Mesodermal cell (in vitro differentiated cells): ENCODE measurements at regions not wholly inside any gene's neighbourhood (a gene's known extent, or its start where the extent isn't known, plus 50 kb on each side); places are given as distances from the start of the nearest gene placed in this dataset.
A peak's percentile ranks its signal among the peaks of the same experiment; 100 is the strongest.
"Not testable (repeated sequence)": the region's sequence is repeated elsewhere in the genome, so short reads cannot be mapped to it uniquely, and the experiment has no call there.

Source experiments
- H3K27ac ChIP-seq: 2 replicates; pipeline ENCODE4 v1.7.0; 2013; ENCODE audit warnings: mild to moderate bottlenecking, low read depth, low read length, moderate library complexity; ENCODE audit not compliant: severe bottlenecking
- H3K36me3 ChIP-seq: 2 replicates; pipeline ENCODE4 v1.7.1; 2013; ENCODE audit warnings: mild to moderate bottlenecking, low read length, moderate library complexity; ENCODE audit not compliant: control insufficient read depth, insufficient read depth
- H3K4me1 ChIP-seq: one replicate; pipeline ENCODE4 v1.7.1; 2013; ENCODE audit warnings: mild to moderate bottlenecking, low read length; ENCODE audit not compliant: insufficient read depth, control insufficient read depth, poor library complexity, severe bottlenecking
- H3K4me3 ChIP-seq: 2 replicates; pipeline ENCODE4 v1.7.0; 2013; ENCODE audit warnings: low read length, control low read depth, mild to moderate bottlenecking; ENCODE audit not compliant: insufficient read depth, poor library complexity, severe bottlenecking; ENCODE audit errors: extremely low read depth
- H3K9me3 ChIP-seq: 2 replicates; pipeline ENCODE4 v1.7.1; 2013; ENCODE audit warnings: mild to moderate bottlenecking, low read length, moderate library complexity; ENCODE audit not compliant: control insufficient read depth
- WGBS, 2 experiments: methylation state at CpG; one replicate each; pipeline ENCODE4 v1.1.5; 2013; ENCODE audit warnings: missing lambda C conversion rate in 2 of 2; ENCODE audit not compliant: insufficient coverage in 2 of 2; 5-methylcytosine and 5-hydroxymethylcytosine counted together

DNA sequence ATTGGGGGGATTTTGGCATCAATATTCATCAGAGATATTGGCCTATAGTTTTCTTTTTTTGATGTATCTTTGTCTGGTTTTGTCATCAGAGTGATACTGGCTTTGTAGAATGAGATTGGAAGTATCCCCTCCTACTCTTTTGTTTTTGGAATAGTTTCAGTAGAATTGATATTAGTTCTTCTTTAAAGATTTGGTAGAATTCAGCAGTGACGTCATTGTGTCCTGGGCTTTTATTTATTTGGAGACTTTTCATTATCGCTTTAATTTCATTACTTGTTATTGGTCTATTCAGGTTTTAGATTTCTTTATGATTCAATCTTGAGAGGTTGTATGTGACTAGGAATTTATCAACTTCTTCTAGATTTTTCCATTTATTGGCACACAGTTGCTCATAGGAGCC, 825.5 kb upstream of the NXPH2 start:
- Histone ChIP-seq H3K27ac (no peak overlapping the region), H3K4me3 (no peak overlapping the region), H3K36me3 (no peaks in the 10 kb centered on the region), H3K4me1 (no peaks in the 10 kb centered on the region), H3K9me3 (no peaks in the 10 kb centered on the region)
- no CpG with 5 or more reads among the region's 2 CpGs for WGBS, 2 experiments

DNA sequence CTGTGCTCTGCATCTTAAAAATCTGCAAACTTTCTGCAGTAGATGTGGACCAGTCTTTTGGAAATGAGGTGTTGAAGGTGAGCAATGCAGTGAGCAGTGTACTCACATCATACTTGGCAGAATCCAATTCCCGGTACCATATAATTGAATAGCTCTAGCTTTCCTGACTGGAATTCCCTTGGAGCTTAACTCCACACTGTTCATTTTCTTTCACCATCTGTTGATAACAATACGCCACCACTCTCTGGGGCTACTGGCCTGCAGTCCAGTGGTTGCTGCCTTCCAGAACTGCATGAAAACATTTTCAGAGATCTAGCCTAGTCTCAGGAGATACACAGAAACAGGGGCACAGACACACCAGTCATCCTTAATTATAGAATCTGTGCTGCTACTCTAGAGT, 820.0 kb upstream of the NXPH2 start:
- no peak overlapping the region for H3K4me3 ChIP-seq
- H3K27ac ChIP-seq = no peak overlapping the region
- WGBS, 2 experiments = 40 to 50% methylated on average over 2 of the region's 2 CpGs
- H3K9me3 ChIP-seq = no peaks in the 10 kb centered on the region
- no peaks in the 10 kb centered on the region for H3K36me3 ChIP-seq
- no peaks in the 10 kb centered on the region for H3K4me1 ChIP-seq

DNA sequence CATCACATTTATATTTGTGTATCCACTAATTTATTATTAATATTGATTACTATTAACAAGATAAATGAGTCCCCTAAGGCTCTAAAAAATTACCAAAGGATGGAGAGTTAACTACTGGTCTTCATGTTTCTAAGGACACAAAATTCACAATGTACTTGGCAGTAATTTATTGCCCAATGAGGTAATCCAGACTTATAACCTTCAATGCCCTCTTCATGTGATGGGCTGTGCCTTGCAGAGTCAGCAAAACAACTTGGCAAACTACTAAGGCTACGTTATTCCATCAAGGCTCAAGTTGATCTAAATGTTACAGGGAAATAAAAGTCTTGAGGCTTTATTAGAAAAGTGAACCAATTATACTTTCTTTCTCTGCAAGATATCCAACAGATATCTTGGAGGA, 804.9 kb upstream of the NXPH2 start:
- WGBS, 2 experiments = no CpG with 5 or more reads among the region's 1 CpG
- Histone ChIP-seq H3K27ac (no peak overlapping the region), H3K9me3 (no peaks in the 10 kb centered on the region), H3K4me3 (no peak overlapping the region), H3K36me3 (no peaks in the 10 kb centered on the region), H3K4me1 (no peaks in the 10 kb centered on the region)

DNA sequence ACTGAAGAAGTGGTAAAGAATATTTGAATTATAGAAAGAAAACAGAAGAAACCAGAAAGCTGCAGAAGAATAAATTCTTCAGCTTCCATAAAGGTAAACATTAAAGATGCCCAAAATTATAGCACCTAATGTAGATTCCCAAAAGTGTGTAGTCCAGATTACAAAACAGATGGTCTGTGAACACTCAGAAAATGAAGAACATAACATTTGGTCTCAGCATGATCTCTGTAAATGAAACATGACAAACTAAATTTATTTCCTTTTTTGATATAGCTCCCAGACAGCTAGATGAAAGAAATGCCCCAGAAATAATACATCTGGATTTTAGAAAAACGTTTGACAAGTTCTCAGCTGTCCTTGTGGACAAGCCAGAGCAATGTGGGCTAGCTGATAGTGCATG, 794.2 kb upstream of the NXPH2 start:
- WGBS, 2 experiments = no CpG with 5 or more reads among the region's 1 CpG
- no peaks in the 10 kb centered on the region for H3K4me1 ChIP-seq
- no peak overlapping the region for H3K27ac ChIP-seq
- no peaks in the 10 kb centered on the region for H3K36me3 ChIP-seq
- H3K9me3 ChIP-seq = no peaks in the 10 kb centered on the region
- H3K4me3 ChIP-seq = no peak overlapping the region

DNA sequence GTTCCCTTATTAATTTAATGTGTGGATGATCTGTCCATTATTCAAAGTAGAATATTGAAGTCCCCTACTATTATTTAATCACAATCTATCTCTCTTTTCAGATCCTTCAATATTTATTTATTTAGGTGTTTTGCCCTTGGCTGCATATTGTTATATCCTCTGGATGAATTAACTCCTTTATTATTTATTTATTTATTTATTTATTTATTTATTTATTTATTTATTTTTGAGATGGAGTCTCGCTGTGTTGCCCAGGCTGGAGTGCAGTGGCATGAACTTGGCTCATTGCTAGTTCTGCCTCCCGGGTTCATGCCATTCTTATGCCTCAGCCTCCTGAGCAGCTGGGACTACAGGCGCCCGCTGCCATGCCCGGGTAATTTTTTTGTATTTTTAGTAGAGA, 776.6 kb upstream of the NXPH2 start:
- H3K4me3 ChIP-seq = no peak overlapping the region
- H3K36me3 ChIP-seq = no peaks in the 10 kb centered on the region
- WGBS, 2 experiments = 93 to 100% methylated on average over 2 of the region's 5 CpGs
- H3K9me3 ChIP-seq = no peaks in the 10 kb centered on the region
- H3K27ac ChIP-seq = no peak overlapping the region
- no peaks in the 10 kb centered on the region for H3K4me1 ChIP-seq

DNA sequence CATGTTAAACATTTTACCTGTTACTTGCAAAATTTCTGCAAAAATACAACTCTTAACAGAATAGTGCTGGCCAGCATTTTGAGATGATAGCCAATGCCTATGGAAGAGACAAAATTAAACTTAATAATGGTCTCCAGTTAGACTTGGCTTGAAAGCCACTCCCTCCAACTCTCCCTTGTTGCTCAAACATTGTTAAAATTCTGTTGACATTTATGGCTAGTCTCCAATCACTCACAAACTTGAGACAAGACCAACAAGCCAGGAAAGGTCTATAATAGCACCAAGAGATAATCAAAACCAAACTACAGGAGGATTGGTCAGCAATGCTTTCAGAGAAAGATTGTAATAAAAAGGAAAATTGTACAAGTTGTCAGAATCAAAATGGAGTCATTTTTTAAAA, 770.7 kb upstream of the NXPH2 start:
- H3K36me3 ChIP-seq = no peaks in the 10 kb centered on the region
- H3K4me3 ChIP-seq = no peak overlapping the region

DNA sequence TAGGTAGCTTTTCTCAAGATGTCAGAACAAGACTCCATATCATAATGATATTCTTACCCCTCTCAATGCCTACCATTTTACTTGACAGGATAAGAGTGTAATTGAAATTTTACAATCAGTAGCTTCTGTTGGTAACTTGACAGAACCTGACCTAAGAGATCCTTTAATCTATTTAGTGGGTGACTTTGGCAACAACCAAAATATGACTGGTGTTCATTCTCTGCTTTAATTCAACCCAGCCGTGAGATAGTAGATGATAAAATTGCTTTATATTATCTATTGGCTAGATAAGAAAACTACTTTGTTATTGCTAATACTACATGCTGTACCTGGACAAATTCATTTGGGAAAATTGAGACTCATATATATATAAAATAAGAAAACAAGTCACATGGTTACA, 770.2 kb upstream of the NXPH2 start:
- H3K4me3 ChIP-seq = no peak overlapping the region
- WGBS, 2 experiments = no CpG with 5 or more reads among the region's 1 CpG
- no peak overlapping the region for H3K27ac ChIP-seq
- no peaks in the 10 kb centered on the region for H3K9me3 ChIP-seq
- no peaks in the 10 kb centered on the region for H3K4me1 ChIP-seq
- H3K36me3 ChIP-seq = no peaks in the 10 kb centered on the region

More for the DNA sequence above, 770.7 kb upstream of the NXPH2 start:
- H3K4me1 ChIP-seq = no peaks in the 10 kb centered on the region
- no peaks in the 10 kb centered on the region for H3K9me3 ChIP-seq
- no peak overlapping the region for H3K27ac ChIP-seq

DNA sequence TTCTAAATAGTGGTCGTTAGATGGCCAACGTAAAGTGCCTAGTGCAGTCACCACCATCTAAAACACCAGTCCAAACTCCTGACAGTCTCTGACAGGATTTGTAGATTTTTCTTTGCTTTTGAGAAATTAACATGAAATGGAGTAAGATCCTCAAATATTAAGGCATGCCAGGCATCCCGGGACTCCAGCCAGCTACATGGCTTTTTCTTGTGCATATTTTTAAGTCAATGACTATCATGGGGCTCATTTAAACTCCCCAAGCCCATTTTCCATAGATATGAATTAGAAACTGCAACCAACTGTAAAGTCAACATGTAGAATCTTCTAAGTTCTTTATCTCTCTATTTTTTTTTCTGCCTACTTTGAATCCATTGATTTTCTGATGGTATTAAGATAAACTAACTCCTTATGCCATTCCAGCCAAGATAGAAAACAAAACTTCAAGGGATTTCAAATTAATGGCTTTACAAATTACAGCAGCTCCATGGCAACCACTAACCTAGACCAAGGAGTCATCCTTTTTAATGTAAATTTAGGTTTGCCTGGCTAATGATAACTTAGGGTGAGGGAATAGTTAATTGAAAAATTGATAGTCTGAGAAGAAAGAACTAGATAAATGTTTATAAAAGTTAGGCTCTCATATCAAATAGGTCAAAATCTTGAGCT, 764.1 kb upstream of the NXPH2 start:
- 100% methylated on average over 1 of the region's 3 CpGs; no CpG with 5 or more reads in 1 of the 2 experiments for WGBS, 2 experiments
- no peaks in the 10 kb centered on the region for H3K36me3 ChIP-seq

DNA sequence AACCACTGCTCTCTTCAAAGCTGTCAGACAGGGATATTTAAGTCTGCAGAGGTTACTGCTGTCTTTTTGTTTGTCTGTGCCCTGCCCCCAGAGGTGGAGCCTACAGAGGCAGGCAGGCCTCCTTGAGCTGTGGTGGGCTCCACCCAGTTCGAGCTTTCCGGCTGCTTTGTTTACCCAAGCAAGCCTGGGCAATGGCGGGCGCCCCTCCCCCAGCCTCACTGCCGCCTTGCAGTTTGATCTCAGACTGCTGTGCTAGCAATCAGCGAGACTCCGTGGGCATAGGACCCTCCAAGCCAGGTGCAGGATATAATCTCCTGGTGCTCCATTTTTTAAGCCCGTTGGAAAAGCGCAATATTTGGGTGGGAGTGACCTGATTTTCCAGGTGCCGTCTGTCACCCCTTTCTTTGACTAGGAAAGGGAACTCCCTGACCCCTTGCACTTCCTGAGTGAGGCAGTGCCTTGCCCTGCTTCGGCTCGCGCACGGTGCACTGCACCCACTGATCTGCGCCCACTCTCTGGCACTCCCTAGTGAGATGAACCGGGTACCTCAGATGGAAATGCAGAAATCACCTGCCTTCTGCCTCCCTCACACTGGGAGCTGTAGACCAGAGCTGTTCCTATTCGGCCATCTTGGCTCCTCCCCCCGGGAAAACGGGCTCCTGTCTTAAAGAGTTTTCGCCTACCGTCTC, 758.3 kb upstream of the NXPH2 start:
- H3K4me3 ChIP-seq, H3K36me3 ChIP-seq, H3K4me1 ChIP-seq, H3K27ac ChIP-seq, H3K9me3 ChIP-seq: not testable (repeated sequence)
- 91 to 93% methylated on average over 11 to 13 of the region's 21 CpGs for WGBS, 2 experiments

More for the DNA sequence above, 764.1 kb upstream of the NXPH2 start:
- H3K4me1 ChIP-seq = no peaks in the 10 kb centered on the region
- H3K4me3 ChIP-seq = no peak overlapping the region
- H3K9me3 ChIP-seq = no peaks in the 10 kb centered on the region
- H3K27ac ChIP-seq = no peak overlapping the region

DNA sequence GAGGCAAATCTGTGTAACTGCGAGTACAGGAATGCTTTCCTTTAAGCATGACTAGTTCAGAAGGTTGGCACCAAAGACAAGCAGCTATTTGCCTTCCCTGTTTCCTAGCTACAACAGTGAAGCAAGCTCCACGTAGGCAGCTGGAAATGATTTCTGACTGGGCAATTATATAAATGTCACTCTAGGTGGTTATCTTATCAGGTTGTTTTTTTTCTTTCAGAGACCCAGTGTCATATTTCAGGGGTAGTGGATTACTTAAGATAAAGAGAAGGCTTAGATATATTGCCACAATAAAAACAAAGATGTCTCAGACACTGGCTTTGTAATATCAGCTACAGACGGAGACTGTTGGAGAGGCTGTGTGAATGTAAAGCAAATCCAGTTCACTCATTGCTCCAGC, 748.9 kb upstream of the NXPH2 start:
- H3K4me3 ChIP-seq = no peak overlapping the region
- no peaks in the 10 kb centered on the region for H3K36me3 ChIP-seq
- 70 to 86% methylated on average over 1 of the region's 3 CpGs for WGBS, 2 experiments
- peak overlapping the region; percentile 4 for H3K27ac ChIP-seq
- H3K4me1 ChIP-seq = no peaks in the 10 kb centered on the region
- no peaks in the 10 kb centered on the region for H3K9me3 ChIP-seq

DNA sequence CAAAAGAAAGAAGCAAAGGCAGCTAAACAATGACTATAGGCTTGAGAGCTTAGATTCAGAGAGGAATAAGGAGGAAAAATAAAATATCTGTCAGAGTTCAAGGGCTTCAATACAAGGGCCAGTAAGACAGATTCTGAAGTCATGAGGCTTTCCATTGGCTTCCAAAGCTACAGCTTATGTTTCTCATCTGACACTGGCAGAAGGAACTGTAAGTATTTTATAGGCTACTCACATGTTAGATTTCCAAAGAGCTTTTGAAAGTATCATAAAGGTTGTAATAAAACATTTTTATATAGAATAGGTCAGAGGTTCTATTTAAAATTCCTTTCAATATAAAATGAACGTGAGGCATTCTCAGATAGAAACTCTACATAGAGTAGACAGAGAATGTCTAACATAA, 746.6 kb upstream of the NXPH2 start:
- no CpG with 5 or more reads among the region's 1 CpG for WGBS, 2 experiments
- Histone ChIP-seq H3K36me3 (no peaks in the 10 kb centered on the region), H3K4me1 (no peaks in the 10 kb centered on the region), H3K4me3 (no peak overlapping the region), H3K27ac (no peak overlapping the region), H3K9me3 (no peaks in the 10 kb centered on the region)
